ENCODE measurements at regions not wholly inside any gene's neighbourhood (a gene's known extent, or its start where the extent isn't known, plus 50 kb on each side); places are given as distances from the start of the nearest gene placed in this dataset.
"Not testable (repeated sequence)": the region's sequence is repeated elsewhere in the genome, so short reads cannot be mapped to it uniquely, and the experiment has no call there.

- not testable (repeated sequence) for DNase-seq
These were observed 63.5 kb downstream of the UNC93B1 start for GRCh38 chr11:67940440-67940839.

- not testable (repeated sequence) for DNase-seq
These were observed 64.9 kb downstream of the UNC93B1 start for GRCh38 chr11:67938964-67939363.

- DNase-seq = not testable (repeated sequence)
These were observed 65.5 kb downstream of the UNC93B1 start for GRCh38 chr11:67938371-67938770.

- DNase-seq = not testable (repeated sequence)
These were observed 80.3 kb downstream of the UNC93B1 start for GRCh38 chr11:67923565-67923964.

GRCh38 chr11:67920546-67920945 is 83.4 kb downstream of the UNC93B1 start:
- not testable (repeated sequence) for DNase-seq

GRCh38 chr11:67912184-67912583 is 91.7 kb downstream of the UNC93B1 start:
- DNase-seq = not testable (repeated sequence)

- not testable (repeated sequence) for DNase-seq
These were observed 92.7 kb downstream of the UNC93B1 start for GRCh38 chr11:67911211-67911610.

- not testable (repeated sequence) for DNase-seq
These were observed 93.1 kb downstream of the UNC93B1 start for GRCh38 chr11:67910803-67911202.

- not testable (repeated sequence) for DNase-seq
These were observed 96.9 kb downstream of the UNC93B1 start for GRCh38 chr11:67906969-67907368.

GRCh38 chr11:67899462-67899861 is 104.4 kb downstream of the UNC93B1 start:
- DNase-seq = not testable (repeated sequence)

- not testable (repeated sequence) for DNase-seq
These were observed 110.4 kb downstream of the UNC93B1 start for GRCh38 chr11:67893487-67893886.

GRCh38 chr11:67889646-67890045 is 114.3 kb downstream of the UNC93B1 start:
- DNase-seq = not testable (repeated sequence)

- not testable (repeated sequence) for DNase-seq
These were observed 115.8 kb downstream of the UNC93B1 start for GRCh38 chr11:67888056-67888455.

- DNase-seq = not testable (repeated sequence)
These were observed 117.2 kb downstream of the UNC93B1 start for GRCh38 chr11:67886672-67887071.

- not testable (repeated sequence) for DNase-seq
These were observed 117.7 kb downstream of the UNC93B1 start for GRCh38 chr11:67886207-67886606.

- not testable (repeated sequence) for DNase-seq
These were observed 118.3 kb downstream of the UNC93B1 start for GRCh38 chr11:67885574-67885973.

- peak; percentile 16 for DNase-seq
These were observed 118.9 kb downstream of the UNC93B1 start for GRCh38 chr11:67884761-67885558.

- not testable (repeated sequence) for DNase-seq
These were observed 119.7 kb downstream of the UNC93B1 start for GRCh38 chr11:67884073-67884757.

- DNase-seq = not testable (repeated sequence)
These were observed 121.6 kb downstream of the UNC93B1 start for GRCh38 chr11:67882304-67882703.

GRCh38 chr11:67881836-67882235 is 122.1 kb downstream of the UNC93B1 start:
- DNase-seq = not testable (repeated sequence)

- not testable (repeated sequence) for DNase-seq
These were observed 123.2 kb downstream of the UNC93B1 start for GRCh38 chr11:67880594-67881196.

- not testable (repeated sequence) for DNase-seq
These were observed 125.2 kb downstream of the UNC93B1 start for GRCh38 chr11:67878666-67879065.

GRCh38 chr11:67877316-67877715 is 126.6 kb downstream of the UNC93B1 start:
- not testable (repeated sequence) for DNase-seq
